GM19397 (cell line): ENCODE measurements at regions not wholly inside any gene's neighbourhood (a gene's known extent, or its start where the extent isn't known, plus 50 kb on each side); places are given as distances from the start of the nearest gene placed in this dataset.

Experiments
- ATAC-seq: cut with Tn5 transposase; IDR thresholded peaks from one replicate; pipeline ENCODE4 v1.9.1; 2021; ENCODE audit warnings: mild to moderate bottlenecking, moderate library complexity; ENCODE audit not compliant: unreplicated experiment

- no peak for ATAC-seq
These were observed 64.8 kb upstream of the ADCY2 start for GRCh38 chr5:7331131-7331530.
